GM12801 (cell line): ENCODE measurements at regions not wholly inside any gene's neighbourhood (a gene's known extent, or its start where the extent isn't known, plus 50 kb on each side); places are given as distances from the start of the nearest gene placed in this dataset.

Source experiments
- TF ChIP-seq, protein P1 (sequence below): IDR thresholded peaks from one replicate; pipeline ENCODE4 v1.5.1; 2011; ENCODE audit warnings: control low read depth; ENCODE audit not compliant: insufficient read length; ENCODE audit errors: extremely low read depth

DNA sequence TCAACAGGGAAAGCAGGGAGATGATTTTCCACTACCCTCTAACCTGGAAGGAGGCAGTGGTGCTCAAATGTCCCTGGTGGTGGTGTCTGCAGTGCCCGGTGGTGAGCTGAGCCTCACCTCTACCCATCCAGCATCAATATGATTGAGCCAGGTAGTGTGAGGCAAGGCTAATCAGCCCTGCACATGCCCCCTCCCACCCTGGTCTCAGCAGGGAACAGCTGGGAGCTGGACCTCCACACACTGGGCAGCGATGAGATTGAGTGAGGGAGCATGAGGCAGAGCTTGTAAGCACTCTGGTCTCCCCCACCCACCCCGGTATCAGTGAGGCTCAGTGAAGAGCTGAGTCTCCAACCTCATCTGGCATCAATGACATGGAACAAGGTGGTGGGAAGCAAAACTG, 634.3 kb downstream of the PTPRU start:
- TF ChIP-seq, protein P1, sequence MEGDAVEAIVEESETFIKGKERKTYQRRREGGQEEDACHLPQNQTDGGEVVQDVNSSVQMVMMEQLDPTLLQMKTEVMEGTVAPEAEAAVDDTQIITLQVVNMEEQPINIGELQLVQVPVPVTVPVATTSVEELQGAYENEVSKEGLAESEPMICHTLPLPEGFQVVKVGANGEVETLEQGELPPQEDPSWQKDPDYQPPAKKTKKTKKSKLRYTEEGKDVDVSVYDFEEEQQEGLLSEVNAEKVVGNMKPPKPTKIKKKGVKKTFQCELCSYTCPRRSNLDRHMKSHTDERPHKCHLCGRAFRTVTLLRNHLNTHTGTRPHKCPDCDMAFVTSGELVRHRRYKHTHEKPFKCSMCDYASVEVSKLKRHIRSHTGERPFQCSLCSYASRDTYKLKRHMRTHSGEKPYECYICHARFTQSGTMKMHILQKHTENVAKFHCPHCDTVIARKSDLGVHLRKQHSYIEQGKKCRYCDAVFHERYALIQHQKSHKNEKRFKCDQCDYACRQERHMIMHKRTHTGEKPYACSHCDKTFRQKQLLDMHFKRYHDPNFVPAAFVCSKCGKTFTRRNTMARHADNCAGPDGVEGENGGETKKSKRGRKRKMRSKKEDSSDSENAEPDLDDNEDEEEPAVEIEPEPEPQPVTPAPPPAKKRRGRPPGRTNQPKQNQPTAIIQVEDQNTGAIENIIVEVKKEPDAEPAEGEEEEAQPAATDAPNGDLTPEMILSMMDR = no peak

DNA sequence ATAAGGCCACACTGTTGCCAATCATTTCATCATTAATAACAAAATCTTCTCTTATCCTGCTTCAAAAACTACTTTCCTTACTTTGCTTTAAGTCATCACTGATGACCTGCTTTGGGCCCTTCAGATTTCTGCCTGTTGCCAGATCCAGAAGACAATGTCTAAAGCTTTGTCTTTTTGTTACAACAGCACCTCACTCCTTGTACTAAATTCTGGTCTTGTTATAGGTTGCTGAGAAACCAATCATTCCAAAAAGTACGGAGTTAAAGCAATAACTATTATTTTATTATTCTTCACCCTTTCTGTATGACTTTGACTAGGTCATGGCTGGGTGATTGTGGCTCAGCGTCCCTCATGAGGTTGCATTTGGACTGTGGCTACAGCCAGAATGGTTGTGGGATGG, 633.5 kb downstream of the PTPRU start:
- TF ChIP-seq, protein P1 = no peak

DNA sequence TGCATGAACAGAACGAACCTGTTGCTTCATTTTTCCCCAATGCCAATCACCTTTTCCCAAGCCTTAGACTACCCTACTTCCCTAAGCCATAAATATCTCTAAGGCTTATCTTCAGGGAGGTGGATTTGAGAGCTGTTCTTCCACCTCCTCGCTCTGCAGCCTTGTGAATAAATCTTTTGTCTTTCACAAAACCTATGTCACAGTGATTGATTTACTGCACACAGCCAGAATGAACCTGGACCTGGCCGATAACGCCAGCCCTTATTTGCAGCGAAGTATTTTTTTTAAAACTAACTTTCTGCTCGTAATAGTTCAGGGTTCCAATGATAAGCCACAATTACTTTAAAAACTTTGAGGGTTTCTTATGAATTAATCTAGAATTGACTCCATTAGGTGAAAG, 632.6 kb downstream of the PTPRU start:
- TF ChIP-seq, protein P1 = no peak

DNA sequence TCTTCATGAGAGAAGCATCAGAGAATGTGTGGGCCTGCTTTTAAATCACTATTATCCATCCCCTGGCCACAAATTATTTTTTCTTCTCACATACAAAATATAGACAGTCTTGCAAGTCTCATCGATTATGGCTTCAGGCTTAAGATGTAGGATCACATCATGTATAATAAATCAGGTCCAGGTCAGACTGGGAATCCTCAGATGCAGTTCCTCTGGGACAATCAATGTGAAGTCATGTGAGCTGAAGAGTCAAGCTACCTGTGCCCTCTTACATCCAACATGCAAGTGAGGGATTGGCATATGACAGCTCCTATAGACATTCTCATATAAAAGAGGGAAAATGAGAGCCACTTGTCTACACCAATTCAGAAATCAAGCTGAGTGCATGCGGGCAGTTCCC, 631.8 kb downstream of the PTPRU start:
- TF ChIP-seq, protein P1 = no peak

DNA sequence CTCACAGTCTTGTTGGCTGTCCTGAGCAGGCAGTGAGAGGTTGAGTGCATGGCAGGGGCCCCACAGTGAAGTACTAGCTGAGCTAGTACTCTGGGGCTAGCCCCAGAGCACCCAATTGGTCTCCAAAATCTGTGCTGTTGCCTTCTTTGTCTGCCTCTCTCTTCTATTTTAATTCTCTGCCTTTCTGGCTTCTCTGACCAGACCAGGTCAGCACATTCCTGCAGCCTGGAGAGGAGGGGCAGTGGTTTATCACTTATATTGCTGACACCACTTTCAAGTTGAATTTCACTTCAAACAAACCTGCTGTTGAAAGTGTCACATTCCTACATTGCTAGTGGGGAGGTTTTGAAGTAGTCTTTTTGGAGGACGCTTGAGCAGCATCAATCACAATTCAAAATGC, 628.7 kb downstream of the PTPRU start:
- TF ChIP-seq, protein P1 = no peak

DNA sequence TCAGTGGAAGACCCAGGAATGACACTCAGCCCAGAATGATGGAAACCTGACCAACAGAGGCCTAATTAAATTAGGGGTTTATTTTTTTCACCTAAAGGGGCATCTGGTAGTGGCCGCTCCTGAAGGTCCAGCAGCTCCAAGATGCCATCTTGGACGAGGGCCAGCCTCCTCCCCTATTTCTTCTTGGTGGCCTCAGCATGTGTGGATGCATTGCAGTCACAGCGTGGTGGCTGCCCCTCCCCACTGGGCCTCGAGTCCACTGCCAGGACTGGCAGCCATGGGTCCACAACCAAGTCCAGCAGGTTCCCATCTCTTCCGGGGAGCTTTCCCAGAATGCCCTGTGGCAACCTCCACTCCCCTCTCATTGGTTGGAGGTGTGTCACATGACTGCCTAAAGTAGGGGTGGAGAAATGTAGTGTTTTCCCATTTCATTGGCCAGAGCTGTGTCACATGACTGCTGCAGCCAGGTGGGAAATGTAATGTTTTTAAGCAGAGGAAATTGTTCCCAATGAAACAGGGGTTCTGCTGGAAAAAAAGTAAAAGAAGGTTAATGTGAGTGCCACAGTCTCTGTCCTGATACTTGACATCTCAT, 628.2 kb downstream of the PTPRU start:
- TF ChIP-seq, protein P1 = no peak

DNA sequence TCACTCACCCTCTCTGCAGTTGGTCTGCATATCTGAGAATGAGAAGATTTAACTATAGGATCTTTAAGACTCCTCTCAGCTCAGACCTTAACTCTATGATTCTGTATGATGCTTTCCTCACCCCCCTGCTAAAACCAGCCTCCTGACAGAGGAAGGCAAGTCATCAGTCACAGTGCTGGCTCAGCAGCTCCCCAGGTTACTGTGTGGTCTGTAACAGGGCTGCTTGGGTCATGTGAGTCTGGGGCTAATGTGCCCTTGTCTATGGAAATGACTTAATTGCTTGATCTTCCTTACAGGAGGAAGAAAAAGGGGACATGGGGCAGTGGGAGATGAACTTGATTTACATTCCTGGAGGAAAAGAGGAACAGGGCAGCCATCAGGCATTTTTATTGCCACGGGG, 625.6 kb downstream of the PTPRU start:
- TF ChIP-seq, protein P1 = no peak
